ENCODE measurements at regions not wholly inside any gene's neighbourhood (a gene's known extent, or its start where the extent isn't known, plus 50 kb on each side); places are given as distances from the start of the nearest gene placed in this dataset.
"Not testable (repeated sequence)": the region's sequence is repeated elsewhere in the genome, so short reads cannot be mapped to it uniquely, and the experiment has no call there.

DNA sequence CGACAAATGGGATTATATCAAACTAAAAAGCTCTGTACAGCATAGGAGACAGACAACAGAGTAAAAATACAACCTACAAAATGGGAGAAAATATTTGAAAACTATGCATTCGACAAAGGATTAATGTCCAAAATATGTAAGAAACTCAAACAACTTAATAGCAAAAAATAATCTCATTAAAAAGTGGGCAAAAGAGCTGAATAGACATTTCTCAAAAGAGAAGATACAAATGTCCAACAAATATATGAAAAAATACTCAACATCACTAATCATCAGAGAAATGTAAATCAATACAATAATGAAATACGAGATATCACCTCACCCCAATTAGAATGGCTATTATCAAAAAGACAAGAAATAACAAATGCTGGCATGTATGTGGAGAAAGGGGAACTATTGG, 272.9 kb downstream of the KLHL13 start:
- DNase-seq, result no peak
- in situ Hi-C loops (cut with MboI; ENCODE audit: low pct_unique_long_range_greater_than_20kb, low sequenced_read_pairs), result no loop called here

DNA sequence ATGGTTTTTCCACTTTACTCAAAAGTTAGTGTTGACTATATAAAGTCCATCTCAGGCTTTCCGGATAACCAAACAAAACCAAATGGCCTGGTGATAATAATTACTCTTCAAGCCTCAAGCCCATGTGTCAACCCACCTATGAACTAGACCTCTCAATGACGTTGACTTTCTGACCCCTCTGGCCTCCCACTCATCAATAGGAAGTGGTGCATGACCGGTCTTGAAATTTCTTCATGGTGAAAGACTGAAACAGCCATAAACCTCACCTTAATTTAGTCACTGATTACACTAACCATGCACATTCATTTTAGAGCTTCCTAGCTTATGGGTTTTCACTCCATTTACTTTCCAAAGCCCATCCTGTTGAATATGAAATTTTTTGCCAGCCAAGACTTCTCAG, 276.0 kb downstream of the KLHL13 start:
- in situ Hi-C loops (cut with MboI; ENCODE audit: low pct_unique_long_range_greater_than_20kb, low sequenced_read_pairs), result no loop called here

DNA sequence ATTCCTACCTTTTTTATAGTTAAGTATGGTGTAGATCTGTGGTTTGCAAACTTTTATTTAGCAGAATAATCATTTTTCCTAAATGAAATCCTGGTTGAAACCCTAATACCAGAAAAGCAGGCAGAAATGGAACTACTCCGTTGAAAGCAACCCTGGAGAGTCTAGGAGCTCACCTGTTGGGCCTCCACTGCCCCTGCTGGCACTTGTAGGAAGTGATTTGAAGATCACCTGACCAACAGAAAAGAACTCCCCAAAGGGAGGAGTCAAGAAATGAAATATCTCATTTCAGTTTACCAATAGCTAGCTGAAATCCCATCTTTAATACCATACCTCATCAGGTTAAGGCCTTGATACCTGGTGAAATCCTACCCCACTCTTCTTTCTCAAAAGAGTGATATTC, 277.1 kb downstream of the KLHL13 start:
- peak; percentile 7 for DNase-seq
- in situ Hi-C loops (cut with MboI; ENCODE audit: low pct_unique_long_range_greater_than_20kb, low sequenced_read_pairs), result no loop called here

More for the DNA sequence above, 276.0 kb downstream of the KLHL13 start:
- DNase-seq, result no peak

DNA sequence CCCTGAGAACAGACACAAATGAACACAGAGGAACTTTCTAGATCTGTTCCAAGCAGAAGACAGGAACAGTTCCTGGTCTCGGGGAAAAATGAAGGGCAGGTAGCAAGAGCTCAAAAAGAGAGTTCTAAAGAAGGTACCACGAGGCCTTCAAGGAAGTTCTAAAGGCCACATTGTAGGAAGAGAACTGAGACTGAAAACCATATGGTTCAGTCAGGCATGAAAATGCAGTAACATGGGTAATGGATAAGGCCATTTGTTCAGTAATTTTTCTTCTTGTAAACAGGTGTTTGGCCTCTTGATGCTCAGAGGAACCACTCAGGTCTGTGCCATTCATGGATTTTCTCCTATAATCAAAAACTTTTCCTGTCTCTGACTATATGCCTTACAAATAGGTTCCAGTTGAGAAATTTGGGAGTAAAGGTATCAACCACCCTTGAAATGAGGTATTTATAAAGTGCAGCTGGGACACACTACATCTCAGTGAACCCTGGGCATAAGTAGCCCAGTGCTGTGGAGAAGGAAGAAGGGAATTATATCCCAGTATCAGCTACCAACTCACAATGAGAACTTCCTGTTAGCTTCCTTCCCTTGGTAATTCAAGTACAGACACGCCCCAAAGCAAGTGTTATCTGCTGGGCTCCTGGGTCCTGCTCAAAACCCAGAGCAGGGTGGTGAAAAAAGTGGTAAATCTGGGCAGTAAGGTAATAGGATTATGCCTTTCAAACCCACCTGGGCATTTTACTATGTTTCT, 277.9 kb downstream of the KLHL13 start:
- in situ Hi-C loops (cut with MboI; ENCODE audit: low pct_unique_long_range_greater_than_20kb, low sequenced_read_pairs), result no loop called here
- DNase-seq, result no peak

DNA sequence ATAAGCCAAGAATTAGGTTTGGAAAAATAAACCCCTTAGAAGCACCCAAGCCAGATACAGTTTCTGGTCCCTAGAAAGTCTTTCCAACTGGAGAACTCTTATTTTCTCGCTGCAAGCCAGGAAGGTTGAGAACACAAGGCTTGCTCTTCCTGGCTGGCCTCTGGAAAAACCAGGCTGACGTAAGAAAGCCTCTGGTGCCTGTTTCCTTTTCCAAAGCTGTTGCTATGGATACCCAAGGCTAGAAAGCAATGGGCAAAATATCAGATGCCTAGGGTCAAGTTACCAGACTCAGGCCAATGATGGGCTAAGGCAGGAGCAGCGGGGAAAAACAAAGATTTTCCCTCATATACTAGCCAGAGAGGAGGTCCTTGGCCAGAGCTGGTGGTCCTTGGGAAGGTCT, 281.6 kb downstream of the KLHL13 start:
- in situ Hi-C loops (cut with MboI; ENCODE audit: low pct_unique_long_range_greater_than_20kb, low sequenced_read_pairs), result no loop called here
- DNase-seq, result no peak

DNA sequence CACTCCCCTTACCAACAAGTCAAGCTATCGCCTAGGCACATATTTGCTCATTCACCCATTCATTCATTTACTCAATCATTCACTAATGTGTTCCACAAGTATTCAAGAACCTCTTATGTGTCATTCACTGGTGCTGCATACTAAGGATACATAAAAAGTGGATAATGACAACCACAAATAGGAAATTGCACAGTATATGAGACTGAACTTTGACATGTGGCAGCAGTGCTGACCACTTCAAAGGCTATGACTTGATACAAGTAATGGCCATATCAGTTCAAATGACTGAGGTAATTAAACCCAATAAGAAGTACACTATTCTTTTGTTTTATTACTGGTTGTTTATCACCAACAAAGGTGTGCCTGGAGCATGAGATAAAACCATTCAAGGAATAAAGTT, 282.5 kb downstream of the KLHL13 start:
- in situ Hi-C loops (cut with MboI; ENCODE audit: low pct_unique_long_range_greater_than_20kb, low sequenced_read_pairs), result no loop called here
- no peak for DNase-seq

DNA sequence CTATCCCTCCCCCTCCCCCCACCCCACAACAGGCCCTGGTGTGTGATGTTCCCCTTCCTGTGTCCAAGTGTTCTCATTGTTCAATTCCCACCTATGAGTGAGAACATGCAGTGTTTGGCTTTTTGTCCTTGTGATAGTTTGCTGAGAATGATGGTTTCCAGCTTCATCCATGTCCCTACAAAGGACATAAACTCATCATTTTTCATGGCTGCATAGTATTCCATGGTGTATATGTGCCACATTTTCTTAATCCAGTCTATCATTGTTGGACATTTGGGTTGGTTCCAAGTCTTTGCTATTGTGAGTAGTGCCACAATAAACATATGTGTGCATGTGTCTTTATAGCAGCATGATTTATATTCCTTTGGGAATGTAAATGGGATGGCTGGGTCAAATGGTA, 295.1 kb downstream of the KLHL13 start:
- in situ Hi-C loops (cut with MboI; ENCODE audit: low pct_unique_long_range_greater_than_20kb, low sequenced_read_pairs); DNase-seq: not testable (repeated sequence)

DNA sequence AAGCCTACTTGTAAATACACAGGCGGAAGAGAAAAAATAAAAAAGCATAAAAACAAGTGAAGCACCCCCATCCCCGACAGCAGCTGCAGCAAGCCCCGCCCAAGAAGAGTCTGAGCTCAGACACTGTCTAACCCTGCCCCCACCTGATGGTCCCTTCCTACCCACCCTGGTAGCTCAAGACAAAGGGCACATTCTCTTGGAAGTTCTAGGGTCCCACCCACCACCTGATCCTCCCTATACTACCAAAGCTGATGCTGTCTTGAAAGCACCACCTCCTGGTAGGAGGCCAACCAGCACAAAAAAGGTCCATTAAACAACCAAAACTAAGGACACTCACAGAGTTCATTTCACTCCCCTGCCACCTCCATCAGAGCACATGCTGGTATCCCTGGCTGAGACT, 308.2 kb downstream of the KLHL13 start:
- DNase-seq, result no peak
- in situ Hi-C loops (cut with MboI; ENCODE audit: low pct_unique_long_range_greater_than_20kb, low sequenced_read_pairs), result no loop called here

DNA sequence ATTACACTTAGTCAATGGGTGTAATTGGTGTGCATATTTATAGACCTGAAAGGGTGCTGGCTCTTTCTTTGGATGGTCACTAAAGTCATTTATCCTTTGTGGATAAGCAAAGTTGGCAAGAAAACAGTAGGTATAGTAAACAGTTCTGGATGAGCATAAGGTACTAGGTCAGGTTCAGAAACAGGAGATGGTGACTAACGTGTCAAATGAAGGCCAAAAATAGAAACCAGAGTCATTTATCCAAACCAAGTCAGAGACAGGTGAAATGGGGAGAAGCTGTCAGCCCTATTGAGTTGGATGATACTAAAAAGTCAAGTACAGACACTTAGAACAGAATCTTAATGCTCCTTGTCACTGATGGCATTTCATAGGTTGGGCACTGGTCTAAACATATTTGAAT, 313.1 kb downstream of the KLHL13 start:
- no peak for DNase-seq
- in situ Hi-C loops (cut with MboI; ENCODE audit: low pct_unique_long_range_greater_than_20kb, low sequenced_read_pairs), result no loop called here

DNA sequence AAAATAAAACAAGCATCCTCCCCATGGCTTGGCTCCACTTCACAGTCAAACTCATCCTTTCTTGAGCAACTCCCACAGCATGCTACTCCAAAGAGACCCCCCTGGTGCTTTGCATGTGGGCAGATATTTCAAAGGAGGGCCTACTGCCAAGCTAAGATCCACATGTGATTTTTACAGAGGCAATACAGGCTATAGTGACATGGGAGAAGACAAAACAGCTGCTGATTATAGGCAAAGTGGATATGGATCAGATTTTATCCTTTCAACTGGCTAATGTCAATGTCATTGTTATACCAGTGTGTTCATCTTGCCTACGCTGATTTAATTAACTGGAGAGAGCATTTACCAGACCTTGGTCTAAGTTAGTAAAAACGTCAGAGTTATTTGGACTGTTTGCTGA, 328.3 kb downstream of the KLHL13 start:
- no peak for DNase-seq
- in situ Hi-C loops (cut with MboI; ENCODE audit: low pct_unique_long_range_greater_than_20kb, low sequenced_read_pairs), result no loop called here

DNA sequence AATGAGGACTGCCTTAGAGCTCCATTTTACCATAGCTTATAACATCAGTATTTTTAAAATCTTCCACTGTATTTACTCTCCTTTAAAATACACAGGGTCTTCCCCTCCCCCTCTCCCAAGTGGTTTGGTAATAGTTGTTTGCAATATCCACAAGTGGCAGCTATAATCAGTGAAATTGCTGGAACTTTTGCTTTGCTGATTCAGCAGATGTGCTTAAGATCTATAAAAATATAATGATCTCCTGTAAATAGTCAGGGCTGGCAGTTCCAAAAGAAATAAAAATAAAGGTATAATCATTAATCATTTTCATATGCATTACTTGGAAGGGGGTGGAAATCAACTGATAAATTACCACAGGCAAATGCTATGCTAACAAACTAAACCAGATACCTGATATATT, 345.2 kb downstream of the KLHL13 start:
- no peak for DNase-seq
- in situ Hi-C loops (cut with MboI; ENCODE audit: low pct_unique_long_range_greater_than_20kb, low sequenced_read_pairs), result no loop called here

DNA sequence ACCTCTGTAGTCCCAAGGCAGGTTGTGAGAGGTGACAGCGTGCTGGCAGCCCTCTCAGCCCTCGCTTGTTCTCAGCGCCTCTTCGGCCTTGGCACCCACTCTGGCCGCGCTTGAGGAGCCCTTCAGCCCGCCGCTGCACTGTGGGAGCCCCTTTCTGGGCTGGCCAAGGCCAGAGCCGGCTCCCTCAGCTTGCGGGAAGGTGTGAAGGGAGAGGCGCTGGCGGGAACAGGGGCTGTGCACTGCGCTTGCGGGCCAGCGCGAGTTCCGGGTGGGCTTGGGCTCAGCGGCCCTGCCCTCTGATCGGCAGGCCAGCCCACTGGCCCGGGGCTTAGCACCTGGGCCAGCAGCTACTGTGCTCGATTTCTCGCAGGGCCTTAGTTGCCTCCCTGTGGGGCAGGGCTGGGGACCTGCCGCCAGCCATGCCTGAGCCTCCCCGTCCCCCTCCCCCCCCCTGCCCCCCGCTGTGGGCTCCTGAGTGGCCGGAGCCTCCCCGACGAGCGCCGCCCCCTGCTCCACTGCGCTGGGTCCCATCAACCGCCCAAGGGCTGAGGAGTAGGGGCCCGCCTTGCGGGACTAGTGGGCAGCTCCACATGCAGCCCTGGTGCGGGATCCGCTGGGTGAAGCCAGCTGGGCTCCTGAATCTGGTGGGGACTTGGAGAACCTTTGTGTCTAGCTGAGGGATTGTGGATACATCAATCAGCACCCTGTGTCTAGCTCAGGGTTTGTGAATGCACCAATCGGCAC, 347.6 kb downstream of the KLHL13 start:
- DNase-seq, result no peak
- in situ Hi-C loops (cut with MboI; ENCODE audit: low pct_unique_long_range_greater_than_20kb, low sequenced_read_pairs), result no loop called here

DNA sequence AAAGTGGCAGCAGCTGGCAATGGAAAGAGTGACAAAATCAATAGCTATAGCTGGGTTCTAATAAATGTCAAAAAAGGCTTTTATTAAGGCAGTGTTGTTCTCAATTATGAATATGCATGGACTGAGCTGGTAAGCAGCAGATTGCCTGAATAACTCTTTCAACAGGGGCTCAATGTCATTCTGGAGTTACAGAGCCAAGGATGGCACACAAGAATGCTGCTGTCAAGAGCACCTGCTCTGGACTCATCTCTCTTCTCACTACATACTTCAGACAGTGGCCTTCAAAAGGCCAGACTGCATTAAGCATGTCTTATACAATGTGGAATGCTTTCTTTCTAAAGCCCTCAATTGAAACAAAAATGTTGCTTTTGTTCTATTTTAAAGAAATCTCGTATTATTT, 351.4 kb downstream of the KLHL13 start:
- DNase-seq, result no peak
- in situ Hi-C loops (cut with MboI; ENCODE audit: low pct_unique_long_range_greater_than_20kb, low sequenced_read_pairs), result no loop called here

DNA sequence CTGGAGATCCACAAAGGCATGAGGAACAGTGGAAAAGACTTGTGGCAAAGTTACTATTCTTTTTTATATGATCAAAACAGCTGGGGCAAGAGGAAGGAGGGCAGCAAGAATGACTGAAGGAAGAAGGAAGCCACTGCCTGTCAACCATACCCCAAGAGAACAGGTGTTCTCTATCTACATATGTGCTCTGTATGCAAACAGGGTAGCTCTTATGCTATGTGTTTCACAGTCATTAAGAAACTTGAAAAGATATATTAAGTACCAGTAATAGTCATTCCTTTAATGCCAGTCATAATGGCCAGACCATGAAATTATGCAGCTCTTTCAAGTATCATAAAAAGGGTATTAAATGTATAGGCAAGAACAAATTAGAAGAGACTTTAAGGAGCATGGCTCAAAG, 363.9 kb downstream of the KLHL13 start:
- in situ Hi-C loops (cut with MboI; ENCODE audit: low pct_unique_long_range_greater_than_20kb, low sequenced_read_pairs), result no loop called here
- no peak for DNase-seq

DNA sequence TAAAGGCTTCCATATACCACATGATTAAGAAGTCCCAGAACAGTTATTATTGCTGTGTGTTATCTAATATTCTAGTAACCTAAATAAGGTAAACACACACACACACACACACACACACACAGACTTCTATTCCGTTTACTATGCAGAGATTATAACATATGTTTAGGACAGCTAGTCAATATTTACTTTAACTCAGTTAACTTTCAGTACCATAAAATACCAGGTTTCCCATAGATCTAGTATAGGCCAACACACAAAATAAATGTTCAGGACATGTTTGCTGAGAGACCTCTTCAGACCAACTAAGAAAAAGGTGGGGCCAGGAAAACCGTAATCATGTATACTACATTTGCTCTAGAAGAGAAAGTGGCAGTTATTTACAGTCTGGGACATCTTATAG, 365.5 kb downstream of the KLHL13 start:
- in situ Hi-C loops (cut with MboI; ENCODE audit: low pct_unique_long_range_greater_than_20kb, low sequenced_read_pairs), result no loop called here
- no peak for DNase-seq

DNA sequence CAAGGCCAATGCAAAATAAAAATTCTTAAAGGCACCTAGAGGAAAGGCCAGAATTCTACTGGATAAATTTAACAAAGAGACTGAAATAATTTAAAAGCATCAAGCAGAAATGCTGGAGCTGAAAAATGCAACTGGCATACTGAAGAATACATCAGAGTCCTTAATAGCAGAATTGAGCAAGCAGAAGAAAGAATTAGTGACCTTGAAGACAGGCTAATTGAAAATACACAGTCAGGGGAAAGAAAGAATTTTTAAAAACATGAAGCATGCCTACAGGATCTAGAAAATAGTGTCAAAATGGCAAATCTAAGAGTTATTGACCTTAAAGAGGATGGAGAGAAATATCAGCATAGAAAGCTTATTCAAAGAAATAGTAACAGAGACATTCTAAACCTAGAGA, 371.7 kb downstream of the KLHL13 start:
- in situ Hi-C loops (cut with MboI; ENCODE audit: low pct_unique_long_range_greater_than_20kb, low sequenced_read_pairs), result no loop called here

DNA sequence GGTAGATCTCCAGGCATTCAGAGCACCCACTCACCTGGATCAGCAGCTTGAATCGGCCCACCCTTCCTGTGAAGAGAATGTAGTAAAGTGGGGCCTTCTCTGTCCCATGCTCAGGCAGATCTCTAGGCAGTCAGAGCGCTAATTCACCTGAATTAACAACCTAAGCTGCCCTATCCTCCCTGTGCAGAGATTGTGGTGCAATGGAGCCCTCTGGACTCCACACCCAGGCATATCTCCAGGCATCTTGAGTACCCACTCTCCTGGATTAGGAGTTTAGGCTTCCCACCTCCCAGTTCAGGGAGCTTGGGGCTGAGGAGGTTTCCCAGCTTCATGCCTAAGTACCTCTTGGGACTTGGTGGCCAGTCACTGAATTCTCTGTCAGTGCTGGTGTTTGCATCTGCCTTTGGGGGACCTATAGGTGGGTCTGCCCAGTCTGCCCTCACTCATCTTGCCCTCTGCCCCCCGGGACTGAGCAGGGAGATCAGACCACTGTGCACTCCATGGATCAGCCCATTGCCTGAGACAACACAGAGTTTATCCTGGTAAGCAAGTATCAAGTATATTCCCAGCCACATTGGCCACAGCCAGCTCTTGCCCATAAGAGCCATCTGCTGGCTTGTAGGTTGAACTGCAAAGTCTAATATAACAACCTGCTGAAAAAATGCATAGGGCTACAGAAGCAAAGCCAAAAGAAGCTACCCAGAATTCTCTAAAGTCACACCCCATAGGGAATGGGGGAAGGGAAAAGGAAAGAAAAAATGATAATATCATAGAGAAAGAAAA, 372.9 kb downstream of the KLHL13 start:
- peak; percentile 6 for DNase-seq
- in situ Hi-C loops (cut with MboI; ENCODE audit: low pct_unique_long_range_greater_than_20kb, low sequenced_read_pairs), result no loop called here

More for the DNA sequence above, 371.7 kb downstream of the KLHL13 start:
- DNase-seq, result no peak

DNA sequence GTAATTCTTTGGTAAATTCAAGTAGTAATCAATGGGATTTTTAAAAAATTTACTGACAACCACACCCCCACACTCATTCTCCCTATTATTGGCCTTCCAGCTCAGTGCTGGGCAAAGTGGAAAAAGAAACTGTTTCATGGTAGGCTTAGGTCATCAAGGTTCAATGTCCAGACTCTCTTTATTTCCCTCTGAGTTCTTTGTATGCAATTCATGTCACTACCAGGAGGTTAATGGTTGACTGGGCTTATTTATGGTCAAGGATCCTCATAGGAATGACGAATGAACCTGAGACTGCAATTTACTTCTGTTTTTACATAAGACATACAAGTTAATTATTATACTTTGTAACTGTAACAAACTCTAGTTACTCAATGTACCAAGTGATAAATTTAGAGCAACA, 403.2 kb downstream of the KLHL13 start:
- in situ Hi-C loops (cut with MboI; ENCODE audit: low pct_unique_long_range_greater_than_20kb, low sequenced_read_pairs), result no loop called here
- no peak for DNase-seq

DNA sequence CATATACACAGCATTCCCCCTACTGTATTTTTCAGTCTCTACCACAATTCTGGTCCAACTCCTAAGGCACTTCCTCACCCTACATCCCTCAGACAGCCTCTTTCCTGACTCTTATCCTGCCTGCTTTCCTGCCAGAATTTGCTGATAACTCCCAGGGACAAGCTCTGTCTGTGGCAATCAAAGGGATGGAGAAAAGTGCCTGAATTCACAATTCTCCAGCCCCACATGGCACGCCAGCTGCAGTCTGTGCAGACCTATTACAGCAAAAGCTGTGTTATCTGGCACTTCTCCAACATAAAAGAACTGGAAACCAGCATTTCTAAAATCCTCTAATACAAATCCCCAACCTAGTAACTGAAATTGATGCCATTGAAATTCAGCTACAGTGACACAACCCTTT, 404.8 kb downstream of the KLHL13 start:
- DNase-seq, result no peak
- in situ Hi-C loops (cut with MboI; ENCODE audit: low pct_unique_long_range_greater_than_20kb, low sequenced_read_pairs), result no loop called here

Data from KBM-7 (cell line).